G401.6 (cell line): ENCODE measurements at regions not wholly inside any gene's neighbourhood (a gene's known extent, or its start where the extent isn't known, plus 50 kb on each side); places are given as distances from the start of the nearest gene placed in this dataset.

Experiments
- FAIRE-seq: peaks from 2 replicates; lab custom pipeline; 2012; peaks lifted over from hg19 to GRCh38; lab: Jason Lieb, UNC

- no peak for FAIRE-seq
These were observed 50.8 kb upstream of the JAG1 start for GRCh38 chr20:10724449-10725173.

- FAIRE-seq = no peak
These were observed 55.3 kb upstream of the JAG1 start for GRCh38 chr20:10728873-10729670.

- FAIRE-seq = no peak
These were observed 56.0 kb upstream of the JAG1 start for GRCh38 chr20:10729785-10730184.

GRCh38 chr20:10730629-10731183 is 56.9 kb upstream of the JAG1 start:
- no peak for FAIRE-seq

- no peak for FAIRE-seq
These were observed 57.6 kb upstream of the JAG1 start for GRCh38 chr20:10731190-10731965.

GRCh38 chr20:10733122-10733521 is 59.3 kb upstream of the JAG1 start:
- no peak for FAIRE-seq

GRCh38 chr20:10735195-10735949 is 61.6 kb upstream of the JAG1 start:
- FAIRE-seq = no peak

- no peak for FAIRE-seq
These were observed 65.3 kb upstream of the JAG1 start for GRCh38 chr20:10739134-10739533.

- FAIRE-seq = no peak
These were observed 65.8 kb upstream of the JAG1 start for GRCh38 chr20:10739566-10739965.

- FAIRE-seq = no peak
These were observed 67.3 kb upstream of the JAG1 start for GRCh38 chr20:10741060-10741459.

- FAIRE-seq = no peak
These were observed 72.0 kb upstream of the JAG1 start for GRCh38 chr20:10745790-10746189.

- FAIRE-seq = no peak
These were observed 73.2 kb upstream of the JAG1 start for GRCh38 chr20:10747019-10747418.

GRCh38 chr20:10749084-10749483 is 75.3 kb upstream of the JAG1 start:
- no peak for FAIRE-seq

- FAIRE-seq = no peak
These were observed 78.4 kb upstream of the JAG1 start for GRCh38 chr20:10752206-10752605.

- FAIRE-seq = no peak
These were observed 81.0 kb upstream of the JAG1 start for GRCh38 chr20:10754824-10755223.

- no peak for FAIRE-seq
These were observed 84.6 kb upstream of the JAG1 start for GRCh38 chr20:10758446-10758845.

GRCh38 chr20:10761232-10761631 is 87.4 kb upstream of the JAG1 start:
- FAIRE-seq = no peak

- no peak for FAIRE-seq
These were observed 88.0 kb upstream of the JAG1 start for GRCh38 chr20:10761786-10762185.

- no peak for FAIRE-seq
These were observed 88.4 kb upstream of the JAG1 start for GRCh38 chr20:10762216-10762615.

- no peak for FAIRE-seq
These were observed 89.3 kb upstream of the JAG1 start for GRCh38 chr20:10763112-10763511.

GRCh38 chr20:10769700-10770099 is 95.9 kb upstream of the JAG1 start:
- no peak for FAIRE-seq

GRCh38 chr20:10770753-10771152 is 97.0 kb upstream of the JAG1 start:
- FAIRE-seq = no peak
